Limb (tissue), 2 donors: ENCODE measurements at regions not wholly inside any gene's neighbourhood (a gene's known extent, or its start where the extent isn't known, plus 50 kb on each side); places are given as distances from the start of the nearest gene placed in this dataset.
"Not testable (repeated sequence)": the region's sequence is repeated elsewhere in the genome, so short reads cannot be mapped to it uniquely, and the experiment has no call there.

ENCODE experiments used
- DNase-seq, 2 donors: peaks; one replicate each; pipeline ENCODE4 v3.0.0-alpha.2; 2016; ENCODE audit errors: extremely low spot score in 2 of 2

DNA sequence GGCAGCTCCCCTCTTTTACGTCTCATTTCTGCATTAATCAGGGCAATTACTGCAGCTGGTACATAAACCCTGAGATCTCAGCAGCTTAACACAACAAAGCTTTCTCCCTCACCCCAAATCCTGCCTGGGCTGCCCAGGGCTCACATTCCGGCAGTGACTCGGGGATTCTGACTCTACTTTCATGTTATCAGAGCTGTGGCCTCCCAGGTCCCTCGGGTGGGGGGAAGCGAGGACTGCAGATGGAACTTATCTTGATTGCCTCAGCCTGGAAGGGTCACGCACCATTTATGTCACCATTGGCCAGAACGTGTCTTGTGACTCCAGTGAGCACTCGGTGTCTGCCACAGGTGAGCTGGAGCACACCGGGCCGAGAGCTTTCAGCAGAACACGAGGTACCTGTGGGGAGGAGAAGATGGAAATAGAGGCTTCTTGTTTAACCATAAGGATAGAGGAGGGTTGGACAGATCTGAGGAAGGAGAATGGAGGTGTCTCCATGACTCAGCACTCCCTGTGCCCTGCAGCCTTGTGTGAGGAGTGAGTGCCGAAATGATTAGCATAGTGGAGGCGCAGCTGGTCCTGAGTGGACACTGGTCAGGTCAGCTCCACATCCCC, 88.5 kb upstream of the EXOC2 start:
- DNase-seq: no peak

- DNase-seq: no peak
Measured at GRCh38 chr6:780706-781105, 87.8 kb upstream of the EXOC2 start.

GRCh38 chr6:776951-777350, 84.0 kb upstream of the EXOC2 start:
- no peak for DNase-seq

DNA sequence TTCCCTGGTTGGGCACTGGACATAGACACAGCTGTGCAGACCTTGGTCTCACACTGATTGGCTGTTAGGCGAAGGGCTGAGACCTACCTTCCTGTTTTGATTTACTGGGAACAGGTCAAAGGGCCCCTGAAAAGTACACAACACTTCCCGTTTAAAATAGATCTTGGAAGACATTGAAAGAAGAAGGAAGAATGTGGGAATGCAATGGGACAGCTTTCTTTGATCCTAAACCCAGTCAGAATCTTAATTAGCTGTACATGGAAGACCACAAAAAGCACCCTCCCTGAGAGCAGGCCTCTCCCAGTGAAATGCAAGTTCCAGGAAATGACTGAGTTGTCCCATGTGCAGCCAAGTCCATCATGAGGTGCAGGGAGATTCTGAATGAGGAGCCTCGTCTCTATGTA, 83.6 kb upstream of the EXOC2 start:
- no peak for DNase-seq

DNA sequence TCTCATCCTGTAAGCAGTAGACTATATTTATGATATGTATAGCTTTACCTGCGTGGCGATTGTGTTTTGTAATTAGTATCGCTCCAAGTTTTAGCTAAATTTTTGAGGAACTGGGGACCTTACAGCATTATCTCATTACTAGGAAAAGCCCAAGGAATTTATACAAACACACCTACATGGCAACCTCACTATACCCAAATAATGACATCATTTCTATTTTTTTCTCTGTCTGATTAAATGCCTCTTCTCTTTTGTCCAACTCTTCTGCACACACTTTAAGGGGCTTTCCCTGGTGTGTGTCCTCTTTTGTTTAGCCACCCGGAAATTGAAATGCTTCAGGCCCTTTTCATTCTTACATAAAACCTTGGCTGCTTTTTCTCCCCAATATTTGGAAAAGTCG, 82.9 kb upstream of the EXOC2 start:
- no peak for DNase-seq

DNA sequence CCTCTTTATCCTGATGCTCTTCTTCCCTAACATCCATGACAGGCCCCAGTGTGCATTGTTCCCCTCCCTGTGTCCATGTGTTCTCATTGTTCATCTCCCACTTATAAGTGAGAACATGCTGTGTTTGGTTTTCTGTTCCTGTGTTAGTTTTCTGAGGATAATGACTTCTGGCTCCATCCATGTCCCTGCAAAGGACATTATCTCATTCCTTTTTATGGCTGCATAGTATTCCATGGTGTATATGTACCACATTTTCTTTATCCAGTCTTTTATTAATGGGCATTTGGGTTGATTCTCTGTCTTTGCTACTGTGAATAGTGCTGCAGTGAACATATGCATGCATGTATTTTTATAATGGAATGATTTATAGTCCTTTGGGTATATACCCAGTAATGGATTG, 78.7 kb upstream of the EXOC2 start:
- DNase-seq: not testable (repeated sequence)

DNA sequence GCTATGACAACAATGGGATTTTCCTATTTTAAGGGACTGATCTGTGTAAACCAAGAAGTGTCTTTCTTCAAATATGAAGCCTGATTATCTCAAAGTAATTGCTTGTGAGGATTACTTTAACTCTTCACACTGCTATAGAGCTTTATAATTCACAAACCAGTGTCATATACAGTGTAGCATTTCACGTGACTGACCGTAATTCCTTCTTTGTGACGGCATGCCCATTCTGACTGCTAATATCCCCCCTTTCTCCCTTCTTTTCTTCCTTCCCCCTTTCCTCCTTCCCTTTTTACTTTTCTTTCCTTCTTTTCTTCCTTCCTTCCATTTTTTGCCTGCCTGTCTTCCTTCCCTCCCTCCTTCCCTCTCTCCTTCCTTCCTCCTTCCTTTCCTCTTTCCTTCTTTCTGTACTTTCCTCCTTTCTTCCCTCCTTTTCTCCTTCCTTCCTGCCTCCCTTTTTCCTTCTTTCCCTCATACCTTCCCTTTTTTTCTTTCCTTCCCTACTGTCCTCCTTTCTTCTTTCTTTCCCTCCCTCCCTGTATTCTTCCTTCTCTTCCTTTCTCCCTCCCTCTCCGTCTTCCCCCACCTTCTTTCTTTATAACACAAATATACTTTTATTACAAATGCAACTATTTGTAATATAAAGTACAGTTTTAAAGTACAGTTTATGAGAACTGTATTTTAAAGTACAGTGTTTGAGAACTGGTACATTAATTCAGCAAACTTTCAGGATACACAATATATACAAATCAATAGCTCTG, 75.0 kb upstream of the EXOC2 start:
- DNase-seq: no peak

- no peak for DNase-seq
Measured at GRCh38 chr6:766625-767024, 73.7 kb upstream of the EXOC2 start.

DNA sequence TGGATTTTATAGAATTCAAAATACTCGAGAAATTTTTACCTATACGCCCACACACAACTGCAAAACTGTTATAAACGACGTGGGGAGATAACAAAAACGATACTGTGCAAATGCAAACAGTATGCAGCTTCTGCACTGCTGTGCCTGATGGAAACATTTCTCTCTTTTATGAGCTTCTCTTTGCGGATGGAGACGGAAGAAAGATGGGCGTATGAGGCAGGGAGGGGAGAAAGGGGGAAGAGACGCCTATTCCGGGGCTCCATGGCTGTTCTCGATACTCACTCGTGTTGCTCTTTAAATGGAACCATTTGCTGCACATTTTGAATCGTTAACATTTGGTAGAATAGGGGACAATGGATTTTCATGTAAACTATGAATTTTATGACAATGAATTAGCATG, 69.1 kb upstream of the EXOC2 start:
- no peak for DNase-seq

GRCh38 chr6:760982-761955, 68.3 kb upstream of the EXOC2 start:
- no peak for DNase-seq

DNA sequence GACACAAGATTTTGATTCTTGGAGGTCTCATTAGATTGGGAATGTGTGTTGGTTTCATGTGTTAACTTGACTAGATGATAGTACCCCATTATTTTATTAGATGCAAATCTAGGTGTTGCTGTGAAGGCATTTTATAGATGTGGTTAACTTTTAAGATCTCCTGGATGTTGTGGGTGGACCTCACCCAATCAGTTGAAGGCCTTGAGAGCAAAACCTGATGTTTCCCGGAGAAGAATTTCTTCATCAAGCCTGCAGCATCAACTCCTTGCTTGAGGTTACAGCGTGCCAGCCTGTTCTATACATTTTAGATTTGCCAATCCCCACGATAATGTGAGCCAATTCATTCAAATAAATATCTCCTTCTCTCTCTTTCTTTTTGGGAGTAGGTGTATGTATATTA, 66.8 kb upstream of the EXOC2 start:
- no peak for DNase-seq

DNA sequence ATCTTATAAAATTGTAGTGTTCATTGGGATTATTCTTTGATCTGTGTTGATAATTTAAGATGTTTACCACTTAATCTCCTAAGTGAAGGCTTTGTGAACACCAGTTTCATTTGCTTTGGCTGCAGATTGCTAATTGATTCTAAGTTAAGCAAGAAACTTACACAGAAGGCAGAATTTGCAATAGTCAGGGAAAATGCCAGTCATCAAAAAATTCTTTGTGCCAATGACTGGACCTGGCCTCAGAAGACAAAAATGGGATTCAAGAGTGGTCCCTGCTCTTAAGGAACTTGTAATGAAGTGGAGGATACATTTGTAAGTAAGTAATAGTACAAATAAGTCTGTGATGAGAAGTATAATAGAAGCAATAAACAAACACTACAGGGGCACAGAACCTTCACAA, 63.3 kb upstream of the EXOC2 start:
- no peak for DNase-seq

- DNase-seq: no peak
Measured at GRCh38 chr6:754202-754601, 61.3 kb upstream of the EXOC2 start.

GRCh38 chr6:753486-753885, 60.5 kb upstream of the EXOC2 start:
- no peak for DNase-seq

GRCh38 chr6:752438-752837, 59.5 kb upstream of the EXOC2 start:
- no peak for DNase-seq

- no peak for DNase-seq
Measured at GRCh38 chr6:751765-752164, 58.8 kb upstream of the EXOC2 start.

DNA sequence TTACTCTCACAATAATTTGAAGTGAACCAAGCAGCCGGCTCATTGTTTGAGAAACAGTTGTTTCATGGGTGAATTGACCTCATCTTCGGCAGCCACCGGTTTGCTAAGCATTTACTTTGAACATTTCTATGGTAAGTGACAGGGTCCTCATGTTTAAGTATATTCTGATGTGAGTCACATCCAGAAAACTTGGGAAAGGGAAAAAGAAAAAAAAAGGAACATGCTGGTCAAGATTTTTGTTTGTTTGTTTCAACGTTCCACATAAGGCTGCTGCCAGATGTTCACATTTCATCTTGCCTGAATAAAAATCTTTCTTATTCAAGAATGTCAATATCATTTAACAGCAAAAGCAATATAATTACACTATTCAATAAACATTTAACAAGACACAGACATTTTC, 55.0 kb upstream of the EXOC2 start:
- DNase-seq: no peak

- DNase-seq: no peak
Measured at GRCh38 chr6:747028-747427, 54.1 kb upstream of the EXOC2 start.

- DNase-seq: no peak
Measured at GRCh38 chr6:744666-745353, 51.9 kb upstream of the EXOC2 start.

GRCh38 chr6:743320-744096, 50.6 kb upstream of the EXOC2 start:
- DNase-seq: no peak
